HEK293 (cell line): ENCODE measurements at regions not wholly inside any gene's neighbourhood (a gene's known extent, or its start where the extent isn't known, plus 50 kb on each side); places are given as distances from the start of the nearest gene placed in this dataset.

Source experiments
- CTCF ChIP-seq: fragments of 450-650 bp; formaldehyde crosslinking; IDR thresholded peaks from 2 replicates; pipeline ENCODE4 v1.5.1; 2016; ENCODE audit warnings: missing biosample characterization, missing genetic modification characterization
- GLIS1 ChIP-seq: fragments of 450-650 bp; formaldehyde crosslinking; IDR thresholded peaks from 2 replicates; pipeline ENCODE4 v1.5.1; 2016; ENCODE audit warnings: missing biosample characterization, missing genetic modification characterization
- REST ChIP-seq: fragments of 450-650 bp; formaldehyde crosslinking; IDR thresholded peaks from 2 replicates; pipeline ENCODE4 v1.5.1; 2016; ENCODE audit warnings: missing biosample characterization, missing genetic modification characterization
- TCF7L2 ChIP-seq: IDR thresholded peaks from 2 replicates; pipeline ENCODE4 v1.6.1; 2011; ENCODE audit warnings: low read depth, mild to moderate bottlenecking, inconsistent platforms, low read length, moderate library complexity, borderline replicate concordance
- WT1 ChIP-seq: fragments of 450-650 bp; formaldehyde crosslinking; IDR thresholded peaks from 2 replicates; pipeline ENCODE4 v1.5.1; 2016; ENCODE audit warnings: missing biosample characterization, missing genetic modification characterization
- YY1 ChIP-seq: fragments of 450-650 bp; formaldehyde crosslinking; IDR thresholded peaks from 2 replicates; pipeline ENCODE4 v1.5.1; 2018; ENCODE audit warnings: missing biosample characterization, missing genetic modification characterization
- ZBTB17 ChIP-seq: fragments of 450-650 bp; formaldehyde crosslinking; IDR thresholded peaks from 2 replicates; pipeline ENCODE4 v1.5.1; 2016; ENCODE audit warnings: missing biosample characterization, missing genetic modification characterization
- ZNF138 ChIP-seq: fragments of 450-650 bp; formaldehyde crosslinking; IDR thresholded peaks from 2 replicates; pipeline ENCODE4 v1.5.1; 2016; ENCODE audit warnings: missing biosample characterization, missing genetic modification characterization, borderline replicate concordance
- ZNF274 ChIP-seq, 2 experiments: fragments of 200-500 bp in 1 of 2; fragments of 450-650 bp in 1 of 2; sonication (Bioruptor generic) in 1 of 2; formaldehyde crosslinking in 1 of 2; IDR thresholded peaks; 2 replicates each; pipeline versions ENCODE4 v1.5.1 to v1.6.1; 2014 to 2016; ENCODE audit warnings: borderline replicate concordance in 1 of 2, inconsistent platforms in 1 of 2, low read length in 1 of 2, missing biosample characterization in 1 of 2, missing genetic modification characterization in 1 of 2
- ZNF473 ChIP-seq: fragments of 450-650 bp; formaldehyde crosslinking; IDR thresholded peaks from 2 replicates; pipeline ENCODE4 v1.5.1; 2017; ENCODE audit warnings: missing biosample characterization, missing genetic modification characterization
- ZNF658 ChIP-seq: fragments of 450-650 bp; formaldehyde crosslinking; IDR thresholded peaks from 2 replicates; pipeline ENCODE4; 2016; ENCODE audit warnings: missing biosample characterization, missing genetic modification characterization
- ZNF768 ChIP-seq: fragments of 450-650 bp; formaldehyde crosslinking; IDR thresholded peaks from 2 replicates; pipeline ENCODE4 v1.5.1; 2018; ENCODE audit warnings: missing biosample characterization, mild to moderate bottlenecking, missing genetic modification characterization

GRCh38 chr1:58058323-58058722, 488.2 kb downstream of the OMA1 start:
- TF ChIP-seq ZBTB17 (no peak), ZNF138 (tag by site-specific recombination) (no peak), REST (no peak), WT1 (tag by site-specific recombination) (no peak), CTCF (tag by site-specific recombination) (no peak), TCF7L2 (no peak), ZNF473 (tag by site-specific recombination) (no peak), ZNF274 (IDR thresholded peaks at IDR 0.05; ENCODE audit: low read length) (no peak), ZNF274 (tag by site-specific recombination; IDR thresholded peaks at IDR 0.05; ENCODE audit: borderline replicate concordance) (no peak), ZNF658 (no peak), ZNF768 (tag by site-specific recombination) (no peak), GLIS1 (no peak), YY1 (no peak)
